ENCODE measurements at regions not wholly inside any gene's neighbourhood (a gene's known extent, or its start where the extent isn't known, plus 50 kb on each side); places are given as distances from the start of the nearest gene placed in this dataset.

- Histone ChIP-seq H3K4me3 (no peak overlapping the region), H3K27ac (no peak overlapping the region), H3K4me1 (ENCODE audit: insufficient read depth) (no peaks in the 10 kb centered on the region), H3K9me3 (no peaks in the 10 kb centered on the region), H3K27me3 (no peaks in the 10 kb centered on the region), H3K36me3 (no peaks in the 10 kb centered on the region)
- DNase-seq = no peak
- intact Hi-C loops (cut with DNase I) = no loop called here
- 38 to 56% (median 52%) methylated on average over 3 of the region's 3 CpGs for WGBS, 3 donors
- no peak for TF ChIP-seq CTCF (IDR thresholded peaks at IDR 0.05)
- TF ChIP-seq EP300 (IDR thresholded peaks at IDR 0.05) = no peak
- TF ChIP-seq POLR2A (IDR thresholded peaks at IDR 0.05) = no peak
These were observed 118.9 kb downstream of the RDH14 start for GRCh38 chr2:18441583-18441982.

- no peak overlapping the region for H3K27ac ChIP-seq
- no peak for TF ChIP-seq POLR2A (IDR thresholded peaks at IDR 0.05)
- no peak for TF ChIP-seq CTCF (IDR thresholded peaks at IDR 0.05)
- TF ChIP-seq EP300 (IDR thresholded peaks at IDR 0.05) = no peak
- intact Hi-C loops (cut with DNase I) = no loop called here
These were observed 119.7 kb downstream of the RDH14 start for GRCh38 chr2:18440777-18441176.

GRCh38 chr2:18440141-18440661, 120.3 kb downstream of the RDH14 start:
- WGBS, 3 donors = 67 to 86% (median 85%) methylated on average over 6 of the region's 6 CpGs
- Histone ChIP-seq H3K27ac (no peak overlapping the region), H3K36me3 (no peaks in the 10 kb centered on the region), H3K4me3 (no peak overlapping the region), H3K4me1 (ENCODE audit: insufficient read depth) (no peaks in the 10 kb centered on the region), H3K27me3 (no peaks in the 10 kb centered on the region), H3K9me3 (no peaks in the 10 kb centered on the region)
- DNase-seq = no peak
- intact Hi-C loops (cut with DNase I) = no loop called here
- TF ChIP-seq POLR2A (IDR thresholded peaks at IDR 0.05) (no peak), CTCF (IDR thresholded peaks at IDR 0.05) (no peak), EP300 (IDR thresholded peaks at IDR 0.05) (no peak)

More at GRCh38 chr2:18440777-18441176, 119.7 kb downstream of the RDH14 start:
- H3K9me3 ChIP-seq = no peaks in the 10 kb centered on the region
- no peaks in the 10 kb centered on the region for H3K36me3 ChIP-seq
- 72 to 86% (median 82%) methylated on average over 4 of the region's 4 CpGs for WGBS, 3 donors
- no peaks in the 10 kb centered on the region for H3K4me1 ChIP-seq (ENCODE audit: insufficient read depth)
- no peak overlapping the region for H3K4me3 ChIP-seq
- no peaks in the 10 kb centered on the region for H3K27me3 ChIP-seq
- no peak for DNase-seq

- intact Hi-C loops (cut with DNase I) = no loop called here
These were observed 120.7 kb downstream of the RDH14 start for GRCh38 chr2:18439716-18440115.

More at GRCh38 chr2:18439716-18440115, 120.7 kb downstream of the RDH14 start:
- 83 to 87% (median 87%) methylated on average over 3 of the region's 3 CpGs for WGBS, 3 donors
- DNase-seq = no peak
- H3K4me1 ChIP-seq (ENCODE audit: insufficient read depth) = no peaks in the 10 kb centered on the region
- TF ChIP-seq CTCF (IDR thresholded peaks at IDR 0.05) (no peak), EP300 (IDR thresholded peaks at IDR 0.05) (no peak)
- no peaks in the 10 kb centered on the region for H3K27me3 ChIP-seq
- H3K4me3 ChIP-seq = no peak overlapping the region
- H3K36me3 ChIP-seq = no peaks in the 10 kb centered on the region
- H3K9me3 ChIP-seq = no peaks in the 10 kb centered on the region
- H3K27ac ChIP-seq = no peak overlapping the region

Data from ovary (tissue), 7 donors.